ENCODE measurements at regions not wholly inside any gene's neighbourhood (a gene's known extent, or its start where the extent isn't known, plus 50 kb on each side); places are given as distances from the start of the nearest gene placed in this dataset.

GRCh38 chr2:193561054-193561453 is 1366.3 kb upstream of the TMEFF2 start:
- FAIRE-seq (no peak), DNase-seq (ENCODE audit: low read depth in 1 of 2, low spot score in 2 of 2) (no peak)
- Histone ChIP-seq H3K56ac (replicated peaks; ENCODE audit: insufficient read length, low read depth, low read length) (no peak overlapping the region), H2AFZ (ENCODE audit: low read length) (no peak overlapping the region), H2BK120ac (replicated peaks; ENCODE audit: low read depth, low read length) (no peak overlapping the region), H3K4me1 (replicated peaks in 1 of 4; ENCODE audit: control insufficient read depth in 3 of 4, insufficient read depth in 4 of 4, low read length in 3 of 4) (no peaks in the 10 kb centered on the region), H3K79me2 (ENCODE audit: control insufficient read depth in 1 of 2, insufficient read depth in 2 of 2, low read length in 2 of 2) (no peaks in the 10 kb centered on the region), H3K18ac (ENCODE audit: extremely low read depth, low read length) (no peak overlapping the region), H3K14ac (ENCODE audit: insufficient read length) (no peak overlapping the region), H3K27me3 (replicated peaks in 1 of 4; ENCODE audit: control insufficient read depth in 3 of 4, extremely low read depth in 1 of 4, insufficient read depth in 3 of 4, low read length in 3 of 4) (no peaks in the 10 kb centered on the region), H3K4me2 (ENCODE audit: insufficient read depth in 1 of 2, low read depth in 2 of 2, low read length in 2 of 2) (no peak overlapping the region), H3K23ac (ENCODE audit: insufficient read length) (no peak overlapping the region), H3K4me3 (ENCODE audit: extremely low read depth in 1 of 4, insufficient read depth in 2 of 4, low read depth in 3 of 4, low read length in 4 of 4) (no peak overlapping the region), H4K20me1 (replicated peaks in 1 of 2; ENCODE audit: control insufficient read depth in 1 of 2, insufficient read depth in 2 of 2, low read length in 2 of 2) (no peaks in the 10 kb centered on the region), H4K91ac (replicated peaks; ENCODE audit: insufficient read length, low read length) (no peak overlapping the region), H2AK5ac (ENCODE audit: low read depth, low read length) (no peak overlapping the region), H2BK15ac (ENCODE audit: low read length) (no peak overlapping the region), H3K27ac (ENCODE audit: low read depth, low read length) (no peak overlapping the region), H3K36me3 (ENCODE audit: control insufficient read depth in 2 of 4, insufficient read depth in 4 of 4, low read length in 3 of 4) (no peaks in the 10 kb centered on the region), H3K79me1 (ENCODE audit: low read depth, low read length) (no peaks in the 10 kb centered on the region), H3K23me2 (ENCODE audit: low read depth, low read length) (no peaks in the 10 kb centered on the region), H3K4ac (replicated peaks; ENCODE audit: insufficient read length, low read depth, low read length) (no peak overlapping the region), H2BK20ac (ENCODE audit: low read length) (no peak overlapping the region), H4K8ac (ENCODE audit: extremely low read depth, insufficient read depth, low read length) (no peak overlapping the region), H3K9me3 (ENCODE audit: insufficient read depth in 2 of 2, low read depth in 1 of 2, low read length in 1 of 2) (no peaks in the 10 kb centered on the region), H2BK5ac (ENCODE audit: low read depth, low read length) (no peak overlapping the region), H4K5ac (ENCODE audit: insufficient read length, low read depth, low read length) (no peak overlapping the region), H3K9ac (replicated peaks in 1 of 4; ENCODE audit: extremely low read depth in 1 of 4, low read depth in 3 of 4, low read length in 3 of 4) (no peak overlapping the region), H2BK12ac (ENCODE audit: low read depth, low read length) (no peak overlapping the region)
- no peak for TF ChIP-seq ATF3 (IDR thresholded peaks at IDR 0.05; ENCODE audit: insufficient read depth, low read depth, low read length)
- TF ChIP-seq EGR1 (IDR thresholded peaks at IDR 0.05; ENCODE audit: borderline replicate concordance, low read depth, low read length), result no peak
- no peak for TF ChIP-seq JUND (IDR thresholded peaks at IDR 0.05; ENCODE audit: low read length)
- ChIA-PET CTCF (ENCODE audit: partially characterized antibody) (interaction anchor here (1.2 kb wide), 1 partner anchor 23 kb away, joined by 5 read pairs; no protein-coding TSS in a partner anchor), POLR2A (ENCODE audit: partially characterized antibody) (no interaction called here)
- WGBS, 2 experiments (ENCODE audit: extremely low coverage in 1 of 2, insufficient coverage in 1 of 2, insufficient read length in 1 of 2, insufficient replicate concordance in 2 of 2, low coverage in 1 of 2, low lambda C conversion rate in 2 of 2, missing lambda C conversion rate in 1 of 2), result 91% methylated on average over 3 of the region's 3 CpGs; no CpG with 5 or more reads in 1 of the 2 experiments
